NCI-H1930 (cell line): ENCODE measurements at regions not wholly inside any gene's neighbourhood (a gene's known extent, or its start where the extent isn't known, plus 50 kb on each side); places are given as distances from the start of the nearest gene placed in this dataset.
"Not testable (repeated sequence)": the region's sequence is repeated elsewhere in the genome, so short reads cannot be mapped to it uniquely, and the experiment has no call there.

Source experiments
- DNase-seq, 2 experiments: peaks; one replicate each; lab custom pipeline; 2025; lab: John Stamatoyannopoulos, UW

DNA sequence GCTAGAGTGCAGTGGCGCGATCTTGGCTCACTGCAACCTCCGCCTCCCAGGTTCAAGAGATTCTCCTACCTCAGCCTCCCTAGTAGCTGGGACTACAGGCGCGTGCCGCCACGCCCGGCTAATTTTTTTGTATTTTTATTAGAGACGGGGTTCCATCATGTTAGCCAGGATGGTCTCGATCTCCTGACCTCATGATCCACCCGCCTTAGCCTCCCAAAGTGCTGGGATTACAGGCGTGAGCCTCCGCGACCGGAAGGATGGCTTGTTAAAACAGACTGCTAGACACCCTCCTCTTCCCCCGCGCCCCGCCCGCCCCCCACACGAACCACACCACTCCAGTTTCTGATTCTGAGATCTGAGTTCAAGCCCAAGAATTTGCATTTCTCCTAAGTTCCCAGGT lies 71.2 kb upstream of the ZNF184 start:
- DNase-seq: not testable (repeated sequence)

DNA sequence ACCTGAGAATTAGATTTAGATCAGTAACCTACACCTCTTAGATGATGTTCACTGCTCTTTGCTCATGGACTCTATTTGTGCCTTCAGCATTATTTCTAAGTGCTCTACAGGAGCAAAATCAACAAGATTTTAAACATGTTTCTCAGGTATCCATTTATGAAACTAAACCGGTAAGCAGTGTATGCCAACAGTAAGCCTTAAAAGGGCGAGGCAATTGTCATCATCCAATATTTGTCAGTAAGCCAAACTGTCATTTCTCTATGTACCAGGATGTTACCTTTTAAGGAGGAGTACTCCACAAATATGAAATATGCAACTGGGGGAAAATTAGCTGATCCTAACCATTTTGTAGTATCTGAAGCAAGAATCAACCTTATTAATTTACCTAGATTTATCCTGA lies 69.6 kb upstream of the ZNF184 start:
- DNase-seq: no peak

DNA sequence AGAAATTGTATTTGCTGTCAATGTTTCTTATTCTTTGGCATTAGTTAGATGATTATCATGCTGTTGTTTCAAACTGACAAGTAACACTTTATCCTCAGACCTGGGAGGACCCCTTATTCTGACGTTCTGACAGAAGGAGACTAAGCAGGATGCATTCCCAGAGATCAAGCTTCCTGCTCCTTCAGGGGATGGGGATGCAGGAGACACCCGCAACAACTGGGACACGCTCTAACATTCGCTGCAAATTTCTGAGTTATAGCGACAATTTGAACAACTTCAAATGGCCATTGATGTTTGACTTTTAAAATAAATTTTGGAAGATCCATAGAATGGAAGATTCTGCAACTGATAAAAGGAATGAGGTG lies 69.0 kb upstream of the ZNF184 start:
- DNase-seq: no peak

DNA sequence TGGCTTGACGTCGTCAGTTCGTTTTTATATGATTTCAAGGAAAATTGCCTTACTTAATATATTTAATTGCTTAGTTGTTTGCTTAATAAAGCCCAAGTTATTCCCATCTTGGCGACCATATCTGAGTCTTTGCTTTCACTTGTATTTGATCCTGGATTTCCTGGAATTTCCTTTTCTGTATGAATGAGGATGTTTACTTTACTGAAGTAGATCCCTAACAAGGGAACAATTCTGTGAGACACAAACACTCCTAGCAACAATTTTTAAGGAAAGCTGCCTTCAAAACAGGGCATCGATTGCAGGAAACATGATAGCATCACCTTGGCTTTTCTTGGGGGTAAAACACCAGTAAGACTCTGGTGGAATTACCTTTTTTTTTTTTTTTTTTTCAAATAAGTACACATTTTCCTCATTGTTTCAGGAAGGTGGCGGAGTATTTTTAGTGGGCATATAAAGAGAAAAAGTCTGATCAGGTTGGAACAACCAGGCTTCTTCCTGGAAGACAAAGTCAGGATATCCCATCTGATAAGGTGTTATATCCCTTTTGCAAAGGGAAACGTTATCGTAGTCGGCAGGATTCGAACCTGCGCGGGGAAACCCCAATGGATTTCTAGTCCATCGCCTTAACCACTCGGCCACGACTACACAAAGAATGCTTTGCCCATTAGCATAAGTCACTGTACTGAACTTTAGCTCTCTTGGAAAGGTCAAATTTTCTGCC lies 68.5 kb upstream of the ZNF184 start:
- DNase-seq: peak in 1 of 2 experiments; percentile 17

DNA sequence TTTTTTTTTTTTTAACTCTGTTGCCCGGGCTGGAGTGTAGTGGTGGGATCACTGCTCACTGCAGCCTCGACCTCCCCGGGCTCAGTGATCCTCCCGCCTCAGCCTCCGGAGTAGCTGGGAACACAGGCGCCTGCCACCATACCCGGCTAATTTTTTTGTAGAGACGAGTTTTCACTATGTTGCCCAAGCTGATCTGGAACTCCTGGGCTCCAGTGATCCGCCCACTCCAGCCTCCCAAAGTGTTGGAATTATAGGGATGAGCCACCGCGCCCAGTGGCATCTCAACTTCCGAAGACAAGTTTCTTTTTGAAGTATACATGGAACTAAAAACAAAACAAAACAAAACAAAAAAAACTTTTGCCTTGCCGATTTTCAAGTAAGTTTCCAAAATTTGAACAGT lies 66.6 kb upstream of the ZNF184 start:
- DNase-seq: no peak

DNA sequence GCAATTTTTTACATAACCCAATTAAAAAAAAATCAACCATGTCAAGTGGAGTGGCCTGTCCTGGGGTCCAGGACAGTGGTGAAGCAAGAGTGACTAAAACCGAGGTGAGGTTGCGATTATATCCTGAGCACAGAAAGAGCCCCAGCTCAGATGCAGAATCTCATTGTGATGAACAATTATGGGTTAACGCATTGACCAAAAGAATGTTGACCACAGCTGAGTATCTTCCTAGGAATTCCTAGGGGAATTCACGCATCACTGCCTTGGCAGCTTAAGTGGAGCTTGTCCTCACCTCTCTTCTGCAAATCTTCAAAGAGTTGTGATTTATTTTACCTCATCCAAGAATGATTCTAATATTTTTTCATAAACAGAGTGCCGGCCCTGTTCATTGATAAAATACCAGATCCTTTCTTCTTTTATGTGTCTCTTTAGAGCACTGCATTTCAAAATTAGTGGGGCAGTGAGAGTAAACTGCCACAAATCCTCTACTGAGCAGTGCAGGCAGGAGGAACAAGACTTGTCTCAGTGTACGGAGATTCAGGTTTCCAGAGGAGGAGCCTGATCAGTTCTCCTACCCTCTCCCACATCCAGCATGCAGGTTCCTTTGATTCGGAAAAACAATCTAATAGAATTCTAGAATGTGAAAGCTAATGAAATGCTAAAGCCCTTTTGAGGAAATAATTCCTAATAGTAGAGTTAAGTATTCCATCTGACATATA lies 60.1 kb upstream of the ZNF184 start:
- no peak for DNase-seq

DNA sequence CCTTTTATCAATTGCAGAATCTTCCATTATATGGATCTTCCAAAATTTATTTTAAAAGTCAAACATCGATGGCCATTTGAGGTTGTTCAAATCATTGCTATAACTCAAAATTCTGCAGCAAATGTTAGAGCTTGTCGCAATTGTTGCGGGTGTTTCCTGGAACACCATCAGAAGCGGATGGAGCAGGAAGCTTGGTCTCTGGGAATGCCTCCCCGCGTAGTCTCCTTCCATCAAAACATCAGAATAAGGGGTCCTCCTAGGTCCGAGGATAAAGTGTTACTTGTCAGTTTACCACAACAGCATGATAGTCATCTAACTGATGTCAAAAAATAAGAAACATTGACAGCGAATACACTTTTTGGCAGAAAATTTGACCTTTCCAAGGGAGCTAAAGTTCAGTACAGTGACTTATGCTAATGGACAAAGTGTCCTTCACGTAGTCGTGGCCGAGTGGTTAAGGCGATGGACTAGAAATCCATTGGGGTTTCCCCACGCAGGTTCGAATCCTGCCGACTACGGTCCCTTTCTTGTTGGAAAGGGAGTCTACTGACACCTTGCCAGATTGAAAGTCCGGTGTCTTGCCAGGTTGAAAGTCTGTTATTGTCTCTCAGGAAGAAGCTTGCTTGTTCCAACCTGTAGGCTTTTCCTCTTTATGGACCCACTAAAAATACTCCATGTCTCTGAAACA lies 59.0 kb upstream of the ZNF184 start:
- DNase-seq: no peak

DNA sequence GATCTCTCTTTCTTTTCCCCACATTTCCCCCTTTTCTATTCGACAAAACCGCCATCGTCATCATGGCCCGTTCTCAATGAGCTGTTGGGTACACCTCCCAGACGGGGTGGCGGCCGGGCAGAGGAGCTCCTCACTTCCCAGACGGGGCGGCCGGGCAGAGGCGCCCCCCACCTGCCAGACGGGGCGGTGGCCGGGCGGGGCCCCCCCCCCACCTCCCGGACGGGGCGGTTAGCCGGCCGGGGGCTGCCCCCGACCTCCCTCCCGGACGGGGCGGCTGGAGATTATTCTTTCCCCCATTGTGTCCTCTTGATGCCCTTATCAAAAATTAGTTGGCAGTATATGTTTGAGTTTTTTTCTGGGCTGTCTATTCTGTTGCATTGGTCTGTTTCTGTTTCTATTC lies 56.9 kb upstream of the ZNF184 start:
- DNase-seq: not testable (repeated sequence)

DNA sequence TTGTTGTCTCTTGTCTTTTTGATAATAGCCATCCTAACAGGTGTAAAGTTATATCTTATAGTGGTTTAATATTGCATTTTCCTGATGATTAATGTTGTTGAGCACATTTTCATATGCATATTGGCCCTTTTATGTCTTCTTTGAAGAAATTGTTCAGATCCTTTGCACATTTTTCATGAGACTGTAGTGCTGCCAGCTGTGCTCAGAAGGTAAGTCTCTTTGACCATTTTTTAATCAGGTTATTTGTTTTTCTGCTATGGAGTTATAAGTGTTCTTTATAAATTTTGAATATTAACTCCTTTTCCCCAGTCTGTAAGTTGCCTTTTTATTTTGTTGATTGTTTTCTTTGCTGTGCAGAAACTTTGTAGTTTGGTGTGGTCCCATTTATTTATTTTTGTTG lies 55.8 kb upstream of the ZNF184 start:
- no peak for DNase-seq
